ENCODE measurements at regions not wholly inside any gene's neighbourhood (a gene's known extent, or its start where the extent isn't known, plus 50 kb on each side); places are given as distances from the start of the nearest gene placed in this dataset.

- TF ChIP-seq EZH2phosphoT487 (IDR thresholded peaks at IDR 0.05; ENCODE audit: low read depth) (no peak), CTCF (IDR thresholded peaks at IDR 0.05; ENCODE audit: low read depth, low read length) (no peak)
- Histone ChIP-seq H3K4me3 (ENCODE audit: low read length) (no peak overlapping the region), H3K36me3 (replicated peaks; ENCODE audit: low read depth, low read length) (no peaks in the 10 kb centered on the region), H4K20me1 (ENCODE audit: insufficient read depth, low read length) (no peaks in the 10 kb centered on the region), H3K4me2 (ENCODE audit: low read length) (no peak overlapping the region), H3K27ac (ENCODE audit: low read length) (no peak overlapping the region), H3K9me3 (ENCODE audit: insufficient read depth, low read length) (no peaks in the 10 kb centered on the region), H2AFZ (ENCODE audit: low read depth, low read length) (no peak overlapping the region), H3K9ac (ENCODE audit: low read length) (no peak overlapping the region), H3K4me1 (ENCODE audit: low read length) (no peaks in the 10 kb centered on the region), H3K79me2 (ENCODE audit: low read length) (no peaks in the 10 kb centered on the region), H3K27me3 (ENCODE audit: low read depth, low read length) (no peaks in the 10 kb centered on the region)
Observed at GRCh38 chr7:84274029-84274638, 79.5 kb upstream of the SEMA3A start.

- H3K27ac ChIP-seq (ENCODE audit: low read length) = no peak overlapping the region
- H3K27me3 ChIP-seq (ENCODE audit: low read depth, low read length) = no peaks in the 10 kb centered on the region
- no peaks in the 10 kb centered on the region for H3K36me3 ChIP-seq (replicated peaks; ENCODE audit: low read depth, low read length)
- H4K20me1 ChIP-seq (ENCODE audit: insufficient read depth, low read length) = no peaks in the 10 kb centered on the region
- no peak overlapping the region for H3K9ac ChIP-seq (ENCODE audit: low read length)
- TF ChIP-seq EZH2phosphoT487 (IDR thresholded peaks at IDR 0.05; ENCODE audit: low read depth) (no peak), CTCF (IDR thresholded peaks at IDR 0.05; ENCODE audit: low read depth, low read length) (no peak)
- H3K4me2 ChIP-seq (ENCODE audit: low read length) = no peak overlapping the region
- H3K4me3 ChIP-seq (ENCODE audit: low read length) = no peak overlapping the region
- no peaks in the 10 kb centered on the region for H3K9me3 ChIP-seq (ENCODE audit: insufficient read depth, low read length)
- no peaks in the 10 kb centered on the region for H3K4me1 ChIP-seq (ENCODE audit: low read length)
- no peak overlapping the region for H2AFZ ChIP-seq (ENCODE audit: low read depth, low read length)
- no peaks in the 10 kb centered on the region for H3K79me2 ChIP-seq (ENCODE audit: low read length)
Observed at GRCh38 chr7:84271543-84271942, 77.0 kb upstream of the SEMA3A start.

- Histone ChIP-seq H3K4me1 (ENCODE audit: low read length) (no peaks in the 10 kb centered on the region), H3K9me3 (ENCODE audit: insufficient read depth, low read length) (no peaks in the 10 kb centered on the region), H3K4me3 (ENCODE audit: low read length) (no peak overlapping the region), H3K79me2 (ENCODE audit: low read length) (no peaks in the 10 kb centered on the region), H4K20me1 (ENCODE audit: insufficient read depth, low read length) (no peaks in the 10 kb centered on the region), H3K27ac (ENCODE audit: low read length) (no peak overlapping the region), H3K27me3 (ENCODE audit: low read depth, low read length) (no peaks in the 10 kb centered on the region), H3K9ac (ENCODE audit: low read length) (no peak overlapping the region), H3K36me3 (replicated peaks; ENCODE audit: low read depth, low read length) (no peaks in the 10 kb centered on the region), H2AFZ (ENCODE audit: low read depth, low read length) (no peak overlapping the region), H3K4me2 (ENCODE audit: low read length) (no peak overlapping the region)
- TF ChIP-seq EZH2phosphoT487 (IDR thresholded peaks at IDR 0.05; ENCODE audit: low read depth) (no peak), CTCF (IDR thresholded peaks at IDR 0.05; ENCODE audit: low read depth, low read length) (no peak)
Observed at GRCh38 chr7:84264396-84264795, 69.8 kb upstream of the SEMA3A start.

GRCh38 chr7:84263106-84263505 is 68.5 kb upstream of the SEMA3A start:
- H2AFZ ChIP-seq (ENCODE audit: low read depth, low read length) = no peak overlapping the region
- H3K79me2 ChIP-seq (ENCODE audit: low read length) = no peaks in the 10 kb centered on the region
- no peak overlapping the region for H3K4me3 ChIP-seq (ENCODE audit: low read length)
- H3K27me3 ChIP-seq (ENCODE audit: low read depth, low read length) = no peaks in the 10 kb centered on the region
- H3K4me1 ChIP-seq (ENCODE audit: low read length) = no peaks in the 10 kb centered on the region
- no peaks in the 10 kb centered on the region for H3K9me3 ChIP-seq (ENCODE audit: insufficient read depth, low read length)
- H3K9ac ChIP-seq (ENCODE audit: low read length) = no peak overlapping the region
- H3K36me3 ChIP-seq (replicated peaks; ENCODE audit: low read depth, low read length) = no peaks in the 10 kb centered on the region
- no peak overlapping the region for H3K27ac ChIP-seq (ENCODE audit: low read length)
- no peak for TF ChIP-seq CTCF (IDR thresholded peaks at IDR 0.05; ENCODE audit: low read depth, low read length)
- no peak for TF ChIP-seq EZH2phosphoT487 (IDR thresholded peaks at IDR 0.05; ENCODE audit: low read depth)
- no peaks in the 10 kb centered on the region for H4K20me1 ChIP-seq (ENCODE audit: insufficient read depth, low read length)
- H3K4me2 ChIP-seq (ENCODE audit: low read length) = no peak overlapping the region

All from OCI-LY3 (cell line).